HCT116 (cell line): ENCODE measurements at regions not wholly inside any gene's neighbourhood (a gene's known extent, or its start where the extent isn't known, plus 50 kb on each side); places are given as distances from the start of the nearest gene placed in this dataset.

Experiments
- CTCF ChIP-seq, 3 experiments: fragments of 200-600 bp in 1 of 3; sonication (generic) in 1 of 3; IDR thresholded peaks in 2 of 3; conservative IDR thresholded peaks in 1 of 3; 2 replicates each; pipeline ENCODE4 v1.5.1; 2012 to 2017; ENCODE audit warnings: low read depth in 2 of 3, low read length in 2 of 3, antibody characterized with exemption in 1 of 3, borderline replicate concordance in 1 of 3, control low read depth in 1 of 3, mild to moderate bottlenecking in 1 of 3, mixed read lengths in 1 of 3, mixed run types in 1 of 3, moderate library complexity in 1 of 3; ENCODE audit not compliant: insufficient read depth in 1 of 3
- POLR2A ChIP-seq: IDR thresholded peaks from 2 replicates; pipeline ENCODE4 v1.7.0; 2011; ENCODE audit warnings: borderline replicate concordance; ENCODE audit not compliant: insufficient read depth, insufficient read length; ENCODE audit errors: extremely low read depth
- TF ChIP-seq, protein P1 (sequence below): IDR thresholded peaks from 2 replicates; pipeline ENCODE4 v1.6.1; 2011; ENCODE audit warnings: mild to moderate bottlenecking, low read length, moderate library complexity; ENCODE audit not compliant: insufficient replicate concordance; ENCODE audit errors: extremely low read depth

GRCh38 chrX:45847961-45848360, 647.3 kb upstream of the DIPK2B start:
- TF ChIP-seq CTCF (IDR thresholded peaks at IDR 0.05 in 2 of 3, conservative IDR thresholded peaks at IDR 0.05 in 1 of 3; ENCODE audit: borderline replicate concordance in 1 of 3, insufficient read depth in 1 of 3, low read depth in 2 of 3, low read length in 2 of 3), result no peak
- no peak for TF ChIP-seq POLR2A
- TF ChIP-seq, protein P1, sequence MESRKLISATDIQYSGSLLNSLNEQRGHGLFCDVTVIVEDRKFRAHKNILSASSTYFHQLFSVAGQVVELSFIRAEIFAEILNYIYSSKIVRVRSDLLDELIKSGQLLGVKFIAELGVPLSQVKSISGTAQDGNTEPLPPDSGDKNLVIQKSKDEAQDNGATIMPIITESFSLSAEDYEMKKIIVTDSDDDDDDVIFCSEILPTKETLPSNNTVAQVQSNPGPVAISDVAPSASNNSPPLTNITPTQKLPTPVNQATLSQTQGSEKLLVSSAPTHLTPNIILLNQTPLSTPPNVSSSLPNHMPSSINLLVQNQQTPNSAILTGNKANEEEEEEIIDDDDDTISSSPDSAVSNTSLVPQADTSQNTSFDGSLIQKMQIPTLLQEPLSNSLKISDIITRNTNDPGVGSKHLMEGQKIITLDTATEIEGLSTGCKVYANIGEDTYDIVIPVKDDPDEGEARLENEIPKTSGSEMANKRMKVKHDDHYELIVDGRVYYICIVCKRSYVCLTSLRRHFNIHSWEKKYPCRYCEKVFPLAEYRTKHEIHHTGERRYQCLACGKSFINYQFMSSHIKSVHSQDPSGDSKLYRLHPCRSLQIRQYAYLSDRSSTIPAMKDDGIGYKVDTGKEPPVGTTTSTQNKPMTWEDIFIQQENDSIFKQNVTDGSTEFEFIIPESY, result no peak
